GM23338 (cell line): ENCODE measurements at regions not wholly inside any gene's neighbourhood (a gene's known extent, or its start where the extent isn't known, plus 50 kb on each side); places are given as distances from the start of the nearest gene placed in this dataset.

ENCODE experiments used
- CREB1 ChIP-seq: fragments of 250-450 bp; sonication (Bioruptor Pico); IDR thresholded peaks from 2 replicates; pipeline ENCODE4 v1.5.0; 2020; ENCODE audit warnings: low read depth, mild to moderate bottlenecking, moderate library complexity
- EZH2 ChIP-seq: fragments of 200-600 bp; sonication (generic); IDR thresholded peaks from one replicate; pipeline ENCODE4 v1.8.0; 2017; ENCODE audit warnings: antibody characterized with exemption, mild to moderate bottlenecking, low read depth; ENCODE audit not compliant: unreplicated experiment
- EZH2phosphoT487 ChIP-seq: fragments of 200-600 bp; sonication (generic); IDR thresholded peaks from one replicate; pipeline ENCODE4 v1.8.1; 2018; ENCODE audit warnings: antibody characterized with exemption; ENCODE audit not compliant: unreplicated experiment
- JUNB ChIP-seq: IDR thresholded peaks from one replicate; pipeline ENCODE4 v1.6.1; 2016; ENCODE audit warnings: antibody characterized with exemption; ENCODE audit not compliant: unreplicated experiment
- POLR2AphosphoS5 ChIP-seq: IDR thresholded peaks from 2 replicates; pipeline ENCODE4 v1.6.1; 2016; ENCODE audit warnings: antibody characterized with exemption, low read depth
- TF ChIP-seq, protein P1 (sequence below), 2 experiments: fragments of 200-600 bp in 1 of 2; sonication (generic) in 1 of 2; conservative IDR thresholded peaks; 2 replicates each; pipeline versions ENCODE4 v1.5.1 to v1.6.1; 2016 to 2017; ENCODE audit warnings: antibody characterized with exemption in 2 of 2, low read depth in 2 of 2, mild to moderate bottlenecking in 2 of 2, moderate library complexity in 1 of 2

- TF ChIP-seq, protein P1, sequence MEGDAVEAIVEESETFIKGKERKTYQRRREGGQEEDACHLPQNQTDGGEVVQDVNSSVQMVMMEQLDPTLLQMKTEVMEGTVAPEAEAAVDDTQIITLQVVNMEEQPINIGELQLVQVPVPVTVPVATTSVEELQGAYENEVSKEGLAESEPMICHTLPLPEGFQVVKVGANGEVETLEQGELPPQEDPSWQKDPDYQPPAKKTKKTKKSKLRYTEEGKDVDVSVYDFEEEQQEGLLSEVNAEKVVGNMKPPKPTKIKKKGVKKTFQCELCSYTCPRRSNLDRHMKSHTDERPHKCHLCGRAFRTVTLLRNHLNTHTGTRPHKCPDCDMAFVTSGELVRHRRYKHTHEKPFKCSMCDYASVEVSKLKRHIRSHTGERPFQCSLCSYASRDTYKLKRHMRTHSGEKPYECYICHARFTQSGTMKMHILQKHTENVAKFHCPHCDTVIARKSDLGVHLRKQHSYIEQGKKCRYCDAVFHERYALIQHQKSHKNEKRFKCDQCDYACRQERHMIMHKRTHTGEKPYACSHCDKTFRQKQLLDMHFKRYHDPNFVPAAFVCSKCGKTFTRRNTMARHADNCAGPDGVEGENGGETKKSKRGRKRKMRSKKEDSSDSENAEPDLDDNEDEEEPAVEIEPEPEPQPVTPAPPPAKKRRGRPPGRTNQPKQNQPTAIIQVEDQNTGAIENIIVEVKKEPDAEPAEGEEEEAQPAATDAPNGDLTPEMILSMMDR (conservative IDR thresholded peaks at IDR 0.05; ENCODE audit: low read depth in 2 of 2), result no peak
- no peak for TF ChIP-seq EZH2phosphoT487
- TF ChIP-seq POLR2AphosphoS5, result no peak
- no peak for TF ChIP-seq EZH2
- TF ChIP-seq JUNB, result no peak
- TF ChIP-seq CREB1 (CRISPR knock-in tag), result no peak
These were observed 304.5 kb upstream of the SEMA6D start for GRCh38 chr15:47412802-47413201.
